Pons (tissue), 1 donor: ENCODE measurements at regions not wholly inside any gene's neighbourhood (a gene's known extent, or its start where the extent isn't known, plus 50 kb on each side); places are given as distances from the start of the nearest gene placed in this dataset.
A peak's percentile ranks its signal among the peaks of the same experiment; 100 is the strongest.
"Not testable (repeated sequence)": the region's sequence is repeated elsewhere in the genome, so short reads cannot be mapped to it uniquely, and the experiment has no call there.

Experiments
- DNase-seq: peaks from one replicate; pipeline ENCODE4 v3.0.0-alpha.2; 2016; ENCODE audit warnings: low spot score

DNA sequence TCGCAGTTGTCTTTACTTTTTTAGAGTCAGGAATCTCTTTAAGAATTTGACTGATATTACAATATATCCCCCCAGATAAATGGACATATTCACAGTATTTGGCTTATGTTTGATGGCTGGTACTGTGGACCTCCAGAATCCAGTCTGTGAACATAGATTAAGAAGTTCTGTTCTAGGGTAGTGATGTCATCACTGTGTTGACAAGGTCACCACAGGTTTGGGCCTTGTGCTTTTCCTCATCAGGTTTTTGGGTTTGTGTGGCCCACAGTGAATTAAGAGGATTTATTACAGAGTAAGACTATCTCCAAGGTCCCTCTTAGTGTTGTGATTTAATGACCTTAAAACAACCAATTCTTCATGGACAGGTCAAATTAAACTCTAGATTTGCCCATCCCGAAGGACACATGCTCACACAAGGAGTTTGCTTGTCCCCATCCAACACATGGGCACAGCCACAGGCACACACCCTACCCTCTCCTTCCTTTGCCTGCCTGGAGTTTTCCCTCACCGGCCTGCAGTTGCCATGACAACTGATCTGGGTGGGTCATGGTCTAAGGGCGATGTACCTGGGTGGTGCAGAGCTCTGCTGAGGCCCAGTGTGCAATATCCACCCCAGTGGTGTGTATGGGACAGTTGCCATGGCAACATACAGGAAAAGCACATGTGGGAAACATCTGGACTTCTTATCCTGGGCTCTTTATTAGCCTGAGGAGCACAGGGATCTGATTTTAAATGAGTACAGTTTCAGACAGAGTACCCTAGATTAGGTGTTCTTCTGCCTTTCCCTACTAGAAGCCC is 98.6 kb downstream of the NAV1 start:
- no peak for DNase-seq

DNA sequence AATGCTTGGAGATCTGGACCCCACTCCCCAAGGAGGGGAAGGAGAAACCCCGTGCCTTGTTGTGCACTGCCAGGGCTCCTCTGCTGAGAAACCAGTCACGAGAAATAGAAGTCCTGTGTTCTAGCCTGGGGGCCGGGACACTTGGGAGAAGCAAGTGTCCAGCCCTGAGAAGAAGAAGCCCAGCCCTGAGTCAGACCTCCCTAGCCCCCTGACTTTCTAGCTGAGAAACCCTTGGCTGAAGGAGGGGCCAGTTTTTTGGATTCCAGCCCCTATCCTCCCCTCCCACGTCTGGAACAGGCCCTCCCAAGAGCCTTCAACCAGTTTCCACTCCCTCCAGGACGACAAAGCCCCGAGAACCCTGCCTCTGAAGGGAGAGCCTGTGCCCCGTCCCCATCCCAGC is 100.5 kb downstream of the NAV1 start:
- DNase-seq, result no peak

DNA sequence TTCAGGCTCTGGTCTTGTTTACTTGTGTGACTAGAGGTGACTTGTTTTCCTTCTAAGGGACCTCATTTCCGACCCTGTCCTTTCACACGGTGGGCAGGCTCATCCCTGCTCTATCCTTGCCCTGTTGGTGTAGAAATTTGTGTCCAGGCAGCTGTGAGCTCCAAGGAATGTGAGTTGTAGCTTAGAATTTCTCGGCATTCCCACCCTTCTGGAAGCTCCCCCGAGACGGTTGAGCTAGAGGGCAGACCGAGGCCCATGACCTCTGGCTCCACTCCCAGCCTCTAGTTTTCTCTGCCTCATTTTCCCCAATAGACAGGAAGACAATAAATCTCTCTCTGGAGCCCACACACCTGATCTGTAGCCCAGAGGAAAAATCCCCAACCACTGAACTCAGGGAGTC is 100.9 kb downstream of the NAV1 start:
- DNase-seq, result no peak

DNA sequence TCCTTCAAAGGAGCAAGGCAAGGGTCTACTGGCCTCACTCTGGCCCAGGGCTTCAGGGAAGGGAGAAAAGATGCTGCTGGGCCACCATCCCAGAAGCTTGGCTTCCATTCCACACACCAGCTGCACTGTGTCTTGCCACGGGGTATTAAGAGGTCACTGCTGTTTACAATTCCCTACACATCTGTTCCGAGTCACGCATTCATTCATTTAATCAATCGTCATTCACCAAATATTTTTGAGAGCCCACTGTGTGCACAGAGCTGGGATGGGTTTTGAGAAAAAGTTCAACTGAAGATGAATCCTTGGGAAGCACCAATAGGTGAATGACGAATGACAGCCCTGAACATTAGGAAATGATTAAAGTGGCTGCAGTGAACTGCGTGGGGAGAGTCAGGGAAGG is 101.7 kb downstream of the NAV1 start:
- DNase-seq, result peak; percentile 39

DNA sequence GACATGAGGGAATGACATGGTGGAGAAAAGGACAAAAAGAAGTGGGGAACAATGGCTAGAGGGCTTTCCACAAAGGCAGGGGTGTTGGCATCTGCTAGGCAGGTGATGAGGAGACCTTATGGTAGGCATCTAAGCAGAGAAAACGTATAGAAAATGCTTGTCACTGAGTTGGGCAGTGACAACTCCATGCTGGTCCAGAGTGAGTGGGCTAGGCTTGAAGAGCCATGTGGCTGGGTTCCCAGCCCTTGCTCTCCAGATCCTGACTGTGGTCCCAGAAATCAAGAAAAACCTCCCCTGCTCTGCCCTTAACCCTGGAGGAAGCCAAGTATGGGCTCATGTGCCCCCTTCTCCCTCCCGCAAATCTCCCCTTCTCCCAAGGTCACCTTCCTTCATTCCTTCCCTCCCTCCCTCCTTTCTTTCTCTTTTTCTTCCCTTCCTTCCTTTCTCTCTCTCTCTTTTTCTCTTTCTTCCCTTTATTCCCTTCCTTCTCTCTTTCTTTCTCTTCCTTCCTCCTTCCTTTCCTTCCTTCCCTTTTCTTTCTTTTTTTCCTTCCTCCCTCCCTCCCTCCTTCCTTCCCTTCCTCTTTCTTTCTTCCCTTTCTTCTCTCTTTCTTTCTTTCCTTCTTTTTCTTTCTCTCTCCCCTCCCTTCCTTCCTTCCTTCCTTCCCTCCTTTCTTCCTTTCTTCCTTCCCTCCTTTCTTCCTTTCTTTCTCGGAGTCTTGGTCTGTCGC is 102.8 kb downstream of the NAV1 start:
- DNase-seq, result no peak

DNA sequence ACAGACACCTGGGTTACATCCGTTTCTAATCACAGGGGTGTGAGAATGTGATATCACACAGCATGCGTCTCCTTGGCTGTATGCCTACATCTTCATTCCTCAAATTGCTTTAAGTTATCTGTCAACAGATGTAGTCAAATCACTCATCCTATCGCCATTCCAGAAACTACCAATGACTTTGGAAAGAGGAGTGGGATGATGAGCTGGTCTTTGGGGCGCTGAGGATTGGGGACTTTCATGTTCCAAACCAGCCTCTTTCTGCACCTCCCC is 104.8 kb downstream of the NAV1 start:
- no peak for DNase-seq

DNA sequence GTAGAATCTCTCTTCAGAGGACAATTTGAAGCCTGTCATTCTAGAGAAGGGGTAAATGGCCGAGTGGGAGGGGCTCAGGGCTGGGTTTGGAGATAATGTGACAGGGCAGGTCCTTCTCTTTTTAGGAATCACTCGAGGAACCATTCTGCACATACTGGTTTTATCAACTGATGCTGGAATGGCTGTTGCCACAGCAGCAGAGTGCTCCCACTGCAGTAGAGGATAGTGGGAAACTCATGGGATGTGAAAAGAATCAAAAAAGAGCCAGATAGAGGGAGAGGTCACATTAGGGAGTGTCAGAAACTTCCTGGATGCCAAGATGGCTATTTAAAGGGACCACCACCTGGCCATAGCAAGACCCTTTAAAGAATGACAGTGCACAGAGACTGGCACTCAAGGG is 105.3 kb downstream of the NAV1 start:
- DNase-seq, result no peak

DNA sequence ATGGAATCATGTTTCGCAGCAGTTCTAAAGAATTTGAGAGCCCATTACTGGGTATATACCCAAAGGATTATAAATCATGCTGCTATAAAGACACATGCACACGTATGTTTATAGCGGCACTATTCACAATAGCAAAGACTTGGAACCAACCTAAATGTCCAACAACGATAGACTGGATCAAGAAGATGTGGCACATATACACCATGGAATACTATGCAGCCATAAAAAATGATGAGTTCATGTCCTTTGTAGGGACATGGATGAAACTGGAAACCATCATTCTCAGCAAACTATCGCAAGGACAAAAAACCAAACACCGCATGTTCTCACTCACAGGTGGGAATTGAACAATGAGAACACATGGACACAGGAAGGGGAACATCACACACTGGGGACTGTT is 106.1 kb downstream of the NAV1 start:
- DNase-seq, result not testable (repeated sequence)

DNA sequence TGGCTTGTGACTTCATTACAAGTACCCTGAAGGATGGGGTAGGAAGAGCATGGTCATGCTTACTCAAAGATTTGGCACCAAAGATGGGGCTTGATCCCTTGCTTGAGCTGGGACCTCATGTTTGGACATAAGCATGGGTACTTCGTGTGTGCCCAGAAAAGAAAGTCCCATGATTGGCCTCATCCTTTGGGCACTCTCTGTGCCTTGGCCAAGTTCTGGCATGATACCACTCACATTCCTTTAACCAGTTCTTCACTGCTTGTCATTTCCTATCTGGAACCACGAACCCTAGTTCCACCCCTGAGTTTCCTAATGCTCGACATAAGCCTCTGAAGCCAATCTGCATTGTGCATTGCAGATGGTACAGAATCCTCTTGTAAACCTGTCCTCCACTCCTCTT is 107.0 kb downstream of the NAV1 start:
- DNase-seq, result no peak

DNA sequence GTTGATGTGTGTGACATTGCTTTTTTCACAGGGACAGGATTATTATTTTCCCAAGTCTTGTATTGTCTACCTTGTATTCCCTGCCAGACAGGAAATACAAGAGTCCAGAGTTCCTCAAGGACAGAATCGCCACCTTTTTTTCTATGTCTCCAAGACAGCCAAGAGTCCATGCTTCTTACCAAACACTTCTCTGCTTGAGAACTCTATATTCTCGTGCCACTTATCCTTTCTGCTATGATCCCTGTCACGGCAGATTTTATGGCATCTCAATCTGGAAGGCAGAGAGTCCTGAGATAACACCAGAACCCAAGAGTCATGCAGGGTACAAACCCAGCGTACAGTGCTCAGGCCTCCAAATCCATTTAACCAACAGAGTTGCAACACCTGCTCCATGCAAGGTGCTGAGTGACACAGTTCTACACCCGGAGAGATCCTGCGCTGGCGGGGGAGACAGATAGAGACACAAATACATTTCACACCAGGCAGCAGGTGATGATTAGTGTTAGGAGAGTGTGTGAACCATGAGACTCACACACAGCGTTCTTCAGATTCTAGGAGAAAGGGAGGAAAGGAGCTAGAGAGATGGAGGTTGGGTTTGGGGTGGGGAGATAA is 107.6 kb downstream of the NAV1 start:
- DNase-seq, result no peak

DNA sequence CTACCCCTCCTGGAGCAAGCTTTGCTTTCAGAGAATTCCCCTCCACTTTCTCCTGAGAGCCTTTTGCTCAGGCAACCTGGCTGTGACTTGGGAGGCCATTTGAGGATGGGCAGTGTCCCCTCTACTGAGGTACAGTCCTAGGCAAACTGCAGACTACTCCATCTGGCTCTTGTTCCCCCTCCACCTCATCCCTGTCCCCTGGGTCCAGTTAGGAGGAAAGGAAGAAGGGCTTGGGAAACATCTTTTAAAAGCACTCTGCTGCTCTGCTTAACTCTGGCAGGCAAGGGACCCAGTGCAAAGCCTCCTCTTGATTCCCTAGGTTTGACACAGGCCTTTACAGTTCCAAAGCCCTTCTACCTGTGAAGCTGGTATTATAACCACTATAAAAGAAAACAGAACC is 108.2 kb downstream of the NAV1 start:
- DNase-seq, result no peak

DNA sequence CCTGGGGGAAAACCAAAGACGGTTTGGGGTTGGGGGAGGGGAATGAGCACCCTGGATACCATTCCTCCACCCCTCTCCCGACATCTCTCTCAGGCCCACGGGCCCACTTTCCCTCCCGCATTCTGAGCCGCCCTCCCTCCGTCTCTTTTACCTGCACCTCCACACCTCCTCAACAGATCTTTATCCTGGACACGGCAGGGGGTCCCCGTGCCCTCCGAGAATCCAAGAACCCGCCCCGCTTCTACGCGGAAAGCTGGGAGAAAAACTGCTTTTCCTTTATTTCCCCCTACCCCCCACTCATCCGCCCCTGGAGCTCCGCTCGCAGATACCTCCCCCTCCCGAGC is 108.8 kb downstream of the NAV1 start:
- DNase-seq, result no peak

DNA sequence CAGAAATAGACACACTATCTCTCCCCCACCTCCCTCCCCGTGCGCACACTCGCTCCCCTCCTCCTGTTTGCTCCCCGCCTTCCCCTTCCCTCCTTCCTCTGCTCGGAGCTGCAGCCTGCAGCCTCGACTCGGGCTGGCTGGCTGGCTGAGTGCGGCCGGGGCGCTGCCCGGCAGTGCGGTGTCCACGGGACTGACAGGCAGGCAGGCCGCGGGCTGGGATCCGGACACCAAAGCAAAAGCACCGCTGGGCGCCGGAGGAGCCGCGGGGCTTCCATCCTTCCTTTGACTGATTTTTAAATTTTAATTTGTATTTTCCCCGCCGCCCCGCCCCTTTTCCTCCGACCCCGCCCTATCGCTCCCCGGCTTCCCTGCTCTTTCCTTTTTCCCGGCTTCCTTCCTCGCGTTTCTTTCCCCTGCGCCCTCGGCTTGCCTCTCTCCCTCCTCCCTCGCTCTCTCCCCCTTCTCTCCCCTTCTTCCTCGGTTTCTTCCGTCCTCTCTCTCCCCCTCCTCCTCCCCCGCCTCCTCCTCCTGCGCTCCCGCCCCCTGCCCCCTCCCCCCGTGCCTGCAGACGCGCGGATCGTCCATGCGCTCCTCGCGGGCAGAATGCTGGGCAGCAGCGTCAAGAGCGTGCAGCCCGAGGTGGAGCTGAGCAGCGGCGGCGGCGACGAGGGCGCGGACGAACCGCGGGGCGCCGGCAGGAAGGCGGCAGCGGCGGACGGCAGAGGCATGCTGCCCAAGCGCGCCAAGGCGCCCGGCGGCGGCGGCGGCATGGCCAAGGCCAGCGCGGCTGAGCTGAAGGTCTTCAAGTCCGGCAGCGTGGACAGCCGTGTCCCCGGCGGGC is 109.4 kb downstream of the NAV1 start:
- no peak for DNase-seq

DNA sequence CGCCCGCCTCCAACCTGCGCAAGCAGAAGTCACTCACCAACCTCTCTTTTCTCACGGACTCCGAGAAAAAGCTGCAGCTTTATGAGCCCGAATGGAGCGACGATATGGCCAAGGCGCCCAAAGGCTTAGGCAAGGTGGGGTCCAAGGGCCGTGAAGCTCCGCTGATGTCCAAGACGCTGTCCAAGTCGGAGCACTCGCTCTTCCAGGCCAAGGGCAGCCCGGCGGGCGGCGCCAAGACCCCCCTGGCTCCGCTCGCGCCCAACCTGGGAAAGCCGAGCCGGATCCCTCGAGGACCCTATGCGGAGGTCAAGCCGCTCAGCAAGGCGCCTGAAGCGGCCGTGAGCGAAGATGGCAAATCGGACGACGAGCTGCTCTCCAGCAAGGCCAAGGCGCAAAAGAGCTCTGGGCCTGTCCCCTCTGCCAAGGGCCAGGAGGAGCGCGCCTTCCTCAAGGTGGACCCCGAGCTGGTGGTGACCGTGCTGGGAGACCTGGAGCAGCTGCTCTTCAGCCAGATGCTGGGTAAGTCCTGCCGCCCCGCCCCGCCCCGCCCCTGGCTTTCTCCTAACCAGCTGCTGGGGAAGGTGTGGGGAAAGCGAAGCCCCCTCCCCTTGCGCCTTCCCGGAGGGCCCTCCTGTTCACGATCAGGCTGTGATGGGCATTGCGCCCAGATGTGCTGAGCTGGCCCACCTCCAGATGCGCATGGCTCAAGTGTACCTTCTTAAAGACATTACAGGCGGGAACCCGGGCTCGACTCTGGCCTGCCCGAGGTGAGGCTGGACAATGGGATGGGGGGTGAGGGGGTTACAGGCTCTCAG is 110.2 kb downstream of the NAV1 start:
- no peak for DNase-seq

DNA sequence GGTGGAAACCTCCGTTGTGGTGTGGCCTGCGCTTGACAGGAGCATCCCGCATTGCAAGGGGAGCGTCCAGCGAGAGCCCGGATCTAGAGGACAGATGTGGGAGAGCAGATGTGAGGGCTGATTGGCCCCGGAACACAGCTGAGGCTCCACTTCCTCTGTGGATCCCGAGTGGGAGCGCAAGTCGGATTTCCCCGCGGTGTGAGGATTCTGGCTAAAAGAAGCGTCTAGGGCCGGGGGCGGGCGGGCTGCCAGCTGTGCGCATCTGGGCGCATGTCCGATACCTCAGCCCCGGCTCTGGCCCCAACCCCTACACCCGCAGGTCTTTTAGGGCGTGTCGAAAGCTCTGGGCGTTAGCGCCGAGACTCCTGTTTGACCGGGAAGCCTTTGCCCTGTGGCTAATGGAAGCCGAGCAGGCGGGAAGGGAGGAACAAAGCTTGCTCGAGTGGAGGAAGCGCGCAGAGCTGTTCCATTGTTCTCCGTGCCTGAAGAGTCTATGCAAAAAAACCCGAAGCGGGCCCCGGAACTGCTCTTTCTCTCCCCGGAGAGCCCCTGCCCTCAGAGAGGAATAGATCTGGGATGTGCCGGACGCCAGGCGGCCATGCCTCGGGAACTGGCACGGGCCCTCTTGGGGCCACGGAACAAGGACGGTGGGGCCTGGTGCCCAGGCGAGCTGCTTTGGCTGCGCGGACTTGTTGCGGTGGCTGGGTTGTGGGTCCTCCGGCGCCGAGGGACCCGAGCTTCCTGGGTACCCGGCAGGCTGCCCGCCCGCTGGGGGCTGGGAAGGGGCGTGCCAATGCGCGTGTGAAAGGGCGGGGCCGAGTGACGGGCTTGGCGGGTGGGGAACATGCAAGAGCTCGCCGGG is 111.1 kb downstream of the NAV1 start:
- DNase-seq, result peak; percentile 60

DNA sequence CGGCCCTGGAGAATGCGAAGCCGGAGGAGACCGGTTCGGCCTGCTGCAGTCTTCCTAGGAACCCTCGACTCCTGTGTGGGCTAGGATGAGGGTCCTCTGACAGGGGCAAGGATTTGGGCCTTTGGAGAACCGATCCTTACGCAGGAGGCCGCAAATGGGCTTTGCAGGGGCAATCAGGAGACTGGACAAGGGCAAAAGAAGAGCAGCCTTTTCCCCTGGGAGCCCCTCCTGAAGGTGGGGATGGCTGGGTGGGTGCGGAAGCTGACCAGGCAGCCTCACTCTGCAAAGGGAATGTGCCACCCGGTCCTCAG is 111.7 kb downstream of the NAV1 start:
- DNase-seq, result no peak

DNA sequence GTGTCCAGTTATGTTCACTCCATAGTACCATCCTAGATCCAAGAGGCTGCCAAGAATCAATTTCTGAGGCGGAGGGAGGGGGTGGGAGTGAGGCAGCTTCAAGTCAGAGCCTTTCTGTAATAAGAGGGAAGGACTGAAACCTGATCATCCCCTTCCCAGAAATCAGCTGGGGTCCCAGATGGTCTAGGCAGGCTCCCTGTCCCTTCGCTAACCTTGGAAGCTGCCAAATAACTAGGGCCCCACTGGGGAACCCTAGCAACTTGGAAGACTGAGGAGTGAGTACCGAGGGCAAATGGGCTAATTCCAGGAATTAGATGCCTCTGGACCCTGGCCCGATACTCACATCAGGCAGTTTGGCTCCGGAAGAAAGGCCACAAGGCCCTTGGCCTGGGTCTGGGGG is 113.3 kb downstream of the NAV1 start:
- no peak for DNase-seq

DNA sequence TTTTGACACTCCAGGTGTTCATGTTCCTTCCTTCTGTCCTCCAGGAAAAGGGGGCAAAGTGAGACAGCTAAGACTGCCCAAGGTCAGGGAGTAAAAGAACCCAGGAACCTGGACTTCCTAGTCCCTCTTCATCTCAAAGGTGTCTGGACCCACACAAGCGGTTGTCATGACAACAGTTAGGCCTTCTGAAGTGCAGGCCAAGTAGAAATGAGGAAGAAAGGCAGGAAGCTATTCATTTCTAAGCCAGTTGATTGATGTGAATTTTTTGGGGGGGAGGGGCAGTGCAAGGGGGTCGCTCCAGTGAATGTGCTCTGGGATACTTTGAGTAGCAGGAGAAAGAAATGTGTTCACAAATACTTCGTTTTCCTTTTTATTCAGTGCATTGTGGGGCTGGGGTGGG is 114.3 kb downstream of the NAV1 start:
- DNase-seq, result no peak

DNA sequence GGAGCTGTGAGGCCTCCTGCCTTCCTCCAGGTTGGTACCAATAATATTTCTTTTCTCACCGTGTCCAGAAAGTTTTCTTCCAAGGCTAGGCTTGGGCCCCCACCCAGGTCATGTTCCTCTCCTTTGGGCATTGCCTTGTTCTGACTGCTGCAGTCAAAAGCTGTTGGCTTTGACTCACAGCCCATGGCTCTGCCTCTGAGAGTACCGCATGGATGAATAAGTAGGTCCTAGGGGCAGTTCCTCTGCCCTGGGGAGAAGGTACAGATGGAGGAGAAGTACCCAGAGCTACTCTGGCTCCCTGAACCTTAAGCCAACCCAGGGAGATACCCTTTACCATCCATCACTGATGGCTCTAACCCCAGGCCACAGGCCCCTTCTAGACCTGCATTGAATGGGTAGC is 115.0 kb downstream of the NAV1 start:
- DNase-seq, result no peak

DNA sequence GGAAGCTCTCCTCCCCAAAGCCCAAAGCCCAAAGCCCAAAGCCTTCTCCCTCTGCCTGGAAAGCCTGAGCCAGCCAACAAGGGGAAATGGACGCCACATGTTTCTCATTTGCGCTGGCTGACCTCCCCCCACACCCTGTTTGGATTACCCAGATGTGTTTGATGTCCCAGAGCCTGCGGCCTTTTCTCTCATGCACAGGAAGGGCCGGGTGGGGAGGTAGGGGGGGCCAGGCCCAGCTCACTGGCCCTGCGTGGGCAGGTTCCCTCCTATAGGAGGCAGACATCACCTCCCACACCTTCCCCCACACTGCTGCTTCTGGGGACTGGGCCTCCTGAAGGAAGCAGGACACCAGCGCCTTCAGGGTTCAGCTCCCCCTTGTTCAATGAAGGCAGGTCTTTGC is 116.3 kb downstream of the NAV1 start:
- DNase-seq, result no peak

DNA sequence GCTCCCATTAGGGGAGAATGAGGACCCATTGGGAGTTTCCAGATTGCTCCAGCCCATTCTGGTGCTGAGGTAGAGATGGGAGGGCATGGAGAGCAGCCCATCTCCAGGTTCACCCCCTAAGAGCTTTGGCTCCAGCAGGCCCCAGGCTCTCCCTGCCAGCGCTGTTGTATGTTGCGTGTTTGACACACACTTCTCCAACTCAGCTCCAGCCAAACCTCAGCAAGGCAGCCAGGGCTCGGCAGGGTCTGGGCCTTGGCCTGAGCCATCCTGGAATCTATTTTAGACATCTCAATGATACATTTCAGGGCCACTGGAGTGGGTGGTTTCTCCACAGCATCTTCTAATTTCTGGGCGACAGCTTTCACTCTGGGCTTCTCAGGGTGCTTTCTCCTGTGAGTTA is 117.0 kb downstream of the NAV1 start:
- no peak for DNase-seq
